WTC11 (cell line): ENCODE measurements at regions not wholly inside any gene's neighbourhood (a gene's known extent, or its start where the extent isn't known, plus 50 kb on each side); places are given as distances from the start of the nearest gene placed in this dataset.

Experiments used
- ATAC-seq: fragments of 200-7000 bp; cut with Tn5 transposase; 2 replicates; pipeline ENCODE4 v1.10.0; 2021; ENCODE audit warnings: mild to moderate bottlenecking, moderate library complexity
- CTCF ChIA-PET: fragments of 300-600 bp; sonication (Branson Sonifier 250); formaldehyde crosslinking; loops from one replicate; lab custom pipeline; 2021; ENCODE audit warnings: antibody characterized with exemption; lab: Charles Lee
- POLR2A ChIA-PET: fragments of 350-600 bp; sonication (Branson Sonifier 250); formaldehyde crosslinking; loops from one replicate; lab custom pipeline; 2021; ENCODE audit warnings: antibody characterized with exemption; lab: Charles Lee
- DNase-seq: peaks from one replicate; pipeline ENCODE4 v3.0.0; 2021; ENCODE audit warnings: low spot score
- H3K27ac Mint-ChIP-seq: 2 replicates; pipeline ENCODE4 v1.8.0; 2021; ENCODE audit warnings: mixed read lengths
- H3K27me3 Mint-ChIP-seq: 2 replicates; pipeline ENCODE4 v1.8.0; 2021; ENCODE audit warnings: low read depth, mild to moderate bottlenecking, moderate library complexity, mixed read lengths
- H3K36me3 Mint-ChIP-seq: 2 replicates; pipeline ENCODE4 v1.8.0; 2021; ENCODE audit warnings: mixed read lengths
- H3K4me1 Mint-ChIP-seq: 2 replicates; pipeline ENCODE4 v1.8.0; 2022; ENCODE audit warnings: mixed read lengths
- H3K4me3 Mint-ChIP-seq: 2 replicates; pipeline ENCODE4 v1.8.0; 2021; ENCODE audit warnings: mild to moderate bottlenecking, moderate library complexity, mixed read lengths
- H3K9me3 Mint-ChIP-seq: 2 replicates; pipeline ENCODE4 v1.8.0; 2021; ENCODE audit warnings: mixed read lengths
- E2F1 ChIP-seq: sonication (generic); formaldehyde crosslinking; IDR thresholded peaks from 2 replicates; pipeline ENCODE4 v1.8.0; 2022; ENCODE audit warnings: mild to moderate bottlenecking, missing genetic modification reagents
- E2F4 ChIP-seq: sonication (generic); formaldehyde crosslinking; IDR thresholded peaks from 2 replicates; pipeline ENCODE4 v1.8.1; 2022; ENCODE audit warnings: low read depth, mild to moderate bottlenecking, moderate library complexity, missing genetic modification reagents, borderline replicate concordance
- ERG ChIP-seq: fragments of 250-450 bp; sonication (Bioruptor Pico); IDR thresholded peaks from 2 replicates; pipeline ENCODE4 v1.8.0; 2021; ENCODE audit warnings: mild to moderate bottlenecking
- GRHL2 ChIP-seq: fragments of 250-450 bp; sonication (Bioruptor Pico); IDR thresholded peaks from 2 replicates; pipeline ENCODE4 v1.8.0; 2022; ENCODE audit warnings: mild to moderate bottlenecking, moderate library complexity; ENCODE audit not compliant: insufficient replicate concordance, severe bottlenecking
- JUN ChIP-seq: sonication (generic); formaldehyde crosslinking; IDR thresholded peaks from 2 replicates; pipeline ENCODE4 v1.8.0; 2023; ENCODE audit warnings: mild to moderate bottlenecking, missing genetic modification reagents
- NR2C2 ChIP-seq: sonication (generic); formaldehyde crosslinking; IDR thresholded peaks from 2 replicates; pipeline ENCODE4 v1.8.0; 2022; ENCODE audit warnings: mild to moderate bottlenecking, missing genetic modification reagents
- ZMAT4 ChIP-seq: fragments of 250-450 bp; sonication (Bioruptor Pico); IDR thresholded peaks from 2 replicates; pipeline ENCODE4 v1.9.0; 2021; ENCODE audit warnings: mild to moderate bottlenecking
- ZNF121 ChIP-seq: sonication (generic); formaldehyde crosslinking; IDR thresholded peaks from 2 replicates; pipeline ENCODE4 v1.8.0; 2023; ENCODE audit warnings: missing genetic modification reagents
- ZNF232 ChIP-seq: sonication (generic); formaldehyde crosslinking; IDR thresholded peaks from 2 replicates; pipeline ENCODE4 v1.8.0; 2022; ENCODE audit warnings: mild to moderate bottlenecking, missing genetic modification reagents
- ZNF532 ChIP-seq: fragments of 250-450 bp; sonication (Bioruptor Pico); IDR thresholded peaks from 2 replicates; pipeline ENCODE4 v1.9.0; 2021; ENCODE audit warnings: mild to moderate bottlenecking, borderline replicate concordance

GRCh38 chr2:58584606-58585118 lies 343.5 kb upstream of the FANCL start:
- Mint-ChIP-seq H3K4me1 (peaks cover 16% of the 10 kb centered on the region), H3K36me3 (no peaks in the 10 kb centered on the region; the same call in 1 of the 2 replicates), H3K4me3 (no peak overlapping the region)

More at GRCh38 chr2:58584606-58585118, 343.5 kb upstream of the FANCL start:
- ChIA-PET CTCF (no interaction called here), POLR2A (no interaction called here)
- no peaks in the 10 kb centered on the region for H3K27me3 Mint-ChIP-seq
- ATAC-seq, result no peak
- no peak for TF ChIP-seq GRHL2 (CRISPR knock-in tag)
- no peak for TF ChIP-seq ZNF121
- no peak for TF ChIP-seq ZMAT4
- no peak for TF ChIP-seq JUN (CRISPR knock-in tag)
- no peak for TF ChIP-seq ZNF532 (CRISPR knock-in tag)
- no peak for TF ChIP-seq E2F4 (CRISPR knock-in tag)
- TF ChIP-seq ZNF232 (CRISPR knock-in tag), result no peak
- TF ChIP-seq ERG (CRISPR knock-in tag), result no peak
- no peak for TF ChIP-seq NR2C2 (CRISPR knock-in tag)
- TF ChIP-seq E2F1 (CRISPR knock-in tag), result no peak
- TF ChIP-seq, all 79 proteins: peak for 0
- Mint-ChIP-seq H3K27ac (no peak overlapping the region), H3K9me3 (peaks cover 10% of the 10 kb centered on the region)
- no peak for DNase-seq
